Effector memory CD4-positive, alpha-beta T cell (primary cell): ENCODE measurements at regions not wholly inside any gene's neighbourhood (a gene's known extent, or its start where the extent isn't known, plus 50 kb on each side); places are given as distances from the start of the nearest gene placed in this dataset.
"Not testable (repeated sequence)": the region's sequence is repeated elsewhere in the genome, so short reads cannot be mapped to it uniquely, and the experiment has no call there.

Experiments
- DNase-seq, 3 donors: peaks; one replicate each; pipeline ENCODE4 v3.0.0-alpha.2; 2020
- H3K27ac ChIP-seq: 2 replicates; pipeline ENCODE4 v1.7.0; 2013; ENCODE audit warnings: mild to moderate bottlenecking, low read length, moderate library complexity; ENCODE audit not compliant: insufficient read depth, poor library complexity, severe bottlenecking
- H3K27me3 ChIP-seq: replicated peaks from 2 replicates; pipeline ENCODE4 v1.7.0; 2013; ENCODE audit warnings: mild to moderate bottlenecking, low read length; ENCODE audit not compliant: insufficient read depth, control insufficient read depth, poor library complexity, severe bottlenecking
- H3K36me3 ChIP-seq: 2 replicates; pipeline ENCODE4 v1.7.0; 2013; ENCODE audit warnings: mild to moderate bottlenecking, low read length, moderate library complexity; ENCODE audit not compliant: control insufficient read depth, insufficient read depth
- H3K4me1 ChIP-seq: 2 replicates; pipeline ENCODE4 v1.7.0; 2013; ENCODE audit warnings: low read length, mild to moderate bottlenecking; ENCODE audit not compliant: control insufficient read depth, insufficient read depth, poor library complexity, severe bottlenecking
- H3K4me3 ChIP-seq: 2 replicates; pipeline ENCODE4 v1.7.0; 2013; ENCODE audit warnings: low read length, low read depth, mild to moderate bottlenecking; ENCODE audit not compliant: insufficient read depth, poor library complexity, severe bottlenecking
- H3K9me3 ChIP-seq: 2 replicates; pipeline ENCODE4 v1.7.0; 2013; ENCODE audit warnings: mild to moderate bottlenecking, low read length, moderate library complexity; ENCODE audit not compliant: control insufficient read depth

- not testable (repeated sequence) for H3K27me3 ChIP-seq, H3K4me1 ChIP-seq, DNase-seq, H3K36me3 ChIP-seq, H3K9me3 ChIP-seq, H3K4me3 ChIP-seq, H3K27ac ChIP-seq
Measured at GRCh38 chr1:245102149-245102548, 52.6 kb upstream of the KIF26B start.

- H3K4me3 ChIP-seq: no peak overlapping the region
- H3K27me3 ChIP-seq: no peaks in the 10 kb centered on the region
- no peaks in the 10 kb centered on the region for H3K9me3 ChIP-seq
- H3K4me1 ChIP-seq: no peaks in the 10 kb centered on the region
- no peak for DNase-seq
- no peaks in the 10 kb centered on the region for H3K36me3 ChIP-seq
- H3K27ac ChIP-seq: no peak overlapping the region
Measured at GRCh38 chr1:245099401-245099800, 55.4 kb upstream of the KIF26B start.

GRCh38 chr1:245098924-245099323 is 55.9 kb upstream of the KIF26B start:
- no peaks in the 10 kb centered on the region for H3K27me3 ChIP-seq

DNA sequence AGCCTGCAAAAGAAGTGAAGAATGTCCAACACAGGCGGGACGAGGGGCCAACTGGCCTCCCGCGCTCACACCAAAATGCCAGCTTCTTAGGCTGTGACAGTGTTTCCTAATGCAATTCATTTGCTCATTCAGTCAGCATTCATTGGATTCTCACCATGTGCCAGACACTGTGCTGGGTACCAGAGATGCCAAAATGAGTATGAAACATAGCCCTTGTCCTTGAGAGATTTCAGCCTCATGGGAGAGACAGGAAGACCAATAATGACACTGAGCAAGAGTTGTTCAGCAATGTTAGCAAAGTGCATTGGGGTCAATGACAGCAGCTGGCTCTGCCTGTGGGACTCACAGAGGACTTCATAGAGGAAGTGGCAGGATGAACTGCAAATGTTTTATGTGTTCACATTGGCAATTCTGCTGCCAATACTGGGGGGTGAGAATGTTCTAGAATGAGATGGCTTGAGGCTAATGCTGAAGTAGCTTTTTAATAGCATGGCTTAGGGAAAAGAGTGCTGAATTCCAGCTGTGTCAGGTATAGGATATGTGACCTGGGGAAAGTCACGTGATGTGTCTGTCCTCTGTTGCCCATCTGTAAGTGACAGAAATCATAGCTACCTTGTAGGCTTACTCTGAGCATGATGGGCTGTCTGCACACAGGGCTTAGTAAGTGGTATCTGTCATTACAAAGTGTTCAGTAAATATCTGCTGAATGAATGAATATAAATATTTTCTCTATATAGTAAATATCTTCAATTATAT is 58.3 kb upstream of the KIF26B start:
- Histone ChIP-seq H3K27me3 (no peaks in the 10 kb centered on the region), H3K4me1 (no peaks in the 10 kb centered on the region), H3K27ac (no peak overlapping the region), H3K9me3 (no peaks in the 10 kb centered on the region), H3K36me3 (no peaks in the 10 kb centered on the region), H3K4me3 (no peak overlapping the region)
- DNase-seq: no peak

More at GRCh38 chr1:245098924-245099323, 55.9 kb upstream of the KIF26B start:
- H3K9me3 ChIP-seq: no peaks in the 10 kb centered on the region
- H3K36me3 ChIP-seq: no peaks in the 10 kb centered on the region
- no peaks in the 10 kb centered on the region for H3K4me1 ChIP-seq
- no peak for DNase-seq
- H3K4me3 ChIP-seq: no peak overlapping the region
- H3K27ac ChIP-seq: no peak overlapping the region

DNA sequence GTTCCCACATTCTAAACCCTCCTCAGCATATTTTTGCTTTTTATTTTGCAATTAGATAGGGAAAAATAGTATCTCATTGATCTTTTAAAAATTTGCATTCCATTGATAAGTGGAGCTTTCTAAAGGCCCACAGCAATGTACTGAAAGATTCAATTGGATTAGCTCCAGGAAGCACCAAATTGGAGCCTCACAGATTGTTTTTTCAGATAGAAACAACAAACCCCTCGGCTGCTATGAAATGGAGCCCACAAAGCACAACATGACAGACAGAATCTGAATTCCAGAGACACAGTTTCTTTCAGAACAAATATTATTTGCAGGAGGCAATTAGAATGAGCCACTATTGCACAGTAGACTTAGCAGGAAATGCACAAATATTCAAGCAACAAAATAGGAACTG is 58.9 kb upstream of the KIF26B start:
- DNase-seq: no peak
- Histone ChIP-seq H3K27me3 (no peaks in the 10 kb centered on the region), H3K27ac (no peak overlapping the region), H3K4me3 (no peak overlapping the region), H3K4me1 (no peaks in the 10 kb centered on the region), H3K36me3 (no peaks in the 10 kb centered on the region), H3K9me3 (no peaks in the 10 kb centered on the region)

- Histone ChIP-seq H3K4me1 (no peaks in the 10 kb centered on the region), H3K27ac (no peak overlapping the region), H3K4me3 (no peak overlapping the region), H3K36me3 (no peaks in the 10 kb centered on the region), H3K27me3 (no peaks in the 10 kb centered on the region), H3K9me3 (no peaks in the 10 kb centered on the region)
- no peak for DNase-seq
Measured at GRCh38 chr1:245094954-245095353, 59.8 kb upstream of the KIF26B start.

GRCh38 chr1:245094092-245094491 is 60.7 kb upstream of the KIF26B start:
- Histone ChIP-seq H3K4me1 (no peaks in the 10 kb centered on the region), H3K27me3 (no peaks in the 10 kb centered on the region), H3K4me3 (no peak overlapping the region), H3K9me3 (no peaks in the 10 kb centered on the region), H3K36me3 (no peaks in the 10 kb centered on the region), H3K27ac (no peak overlapping the region)
- no peak for DNase-seq

- no peak overlapping the region for H3K27ac ChIP-seq
- no peaks in the 10 kb centered on the region for H3K4me1 ChIP-seq
- no peaks in the 10 kb centered on the region for H3K27me3 ChIP-seq
- H3K9me3 ChIP-seq: no peaks in the 10 kb centered on the region
- H3K36me3 ChIP-seq: no peaks in the 10 kb centered on the region
- DNase-seq: no peak
- H3K4me3 ChIP-seq: no peak overlapping the region
Measured at GRCh38 chr1:245092638-245092976, 62.2 kb upstream of the KIF26B start.

DNA sequence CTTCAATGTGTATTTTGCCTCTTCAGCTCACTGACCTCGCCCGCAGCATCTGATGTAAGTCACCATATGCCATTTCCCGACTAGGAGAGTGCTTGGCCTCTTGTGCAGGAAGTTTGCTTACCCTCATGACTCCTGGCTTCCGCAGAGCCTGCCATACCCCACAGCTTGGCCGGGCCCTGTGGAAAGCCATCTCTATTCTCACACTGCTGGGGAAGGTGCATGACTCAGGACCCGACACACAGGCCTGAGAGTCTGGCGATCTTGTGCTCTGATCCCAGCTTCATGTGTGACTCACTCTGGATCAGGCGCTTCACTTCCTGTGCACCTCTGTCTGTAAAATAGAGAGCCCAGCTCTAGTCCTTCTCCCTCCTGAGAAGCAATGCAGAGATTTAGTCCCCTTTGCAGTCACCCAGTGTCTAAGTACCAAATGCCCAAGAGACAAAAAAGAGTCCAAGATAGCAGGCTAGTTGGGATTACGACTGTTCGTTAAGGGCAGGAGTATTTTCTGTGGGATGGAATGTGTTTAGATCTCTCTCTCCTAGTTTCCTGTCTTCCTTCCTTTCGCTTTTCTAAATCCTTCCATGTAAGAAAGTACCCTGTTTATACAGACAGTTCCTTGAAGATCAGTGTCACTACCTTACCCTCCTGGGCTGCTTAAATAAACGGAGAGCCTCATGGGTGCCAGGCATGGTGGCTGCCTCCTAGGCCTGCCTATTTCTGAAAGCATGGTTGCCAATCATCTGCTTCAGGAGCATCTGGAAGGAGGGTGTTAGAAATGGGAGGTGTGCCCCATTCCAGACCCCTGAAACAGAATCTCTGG is 62.8 kb upstream of the KIF26B start:
- Histone ChIP-seq H3K4me1 (no peaks in the 10 kb centered on the region), H3K9me3 (no peaks in the 10 kb centered on the region), H3K36me3 (no peaks in the 10 kb centered on the region), H3K27me3 (no peaks in the 10 kb centered on the region), H3K4me3 (no peak overlapping the region), H3K27ac (no peak overlapping the region)
- no peak for DNase-seq

DNA sequence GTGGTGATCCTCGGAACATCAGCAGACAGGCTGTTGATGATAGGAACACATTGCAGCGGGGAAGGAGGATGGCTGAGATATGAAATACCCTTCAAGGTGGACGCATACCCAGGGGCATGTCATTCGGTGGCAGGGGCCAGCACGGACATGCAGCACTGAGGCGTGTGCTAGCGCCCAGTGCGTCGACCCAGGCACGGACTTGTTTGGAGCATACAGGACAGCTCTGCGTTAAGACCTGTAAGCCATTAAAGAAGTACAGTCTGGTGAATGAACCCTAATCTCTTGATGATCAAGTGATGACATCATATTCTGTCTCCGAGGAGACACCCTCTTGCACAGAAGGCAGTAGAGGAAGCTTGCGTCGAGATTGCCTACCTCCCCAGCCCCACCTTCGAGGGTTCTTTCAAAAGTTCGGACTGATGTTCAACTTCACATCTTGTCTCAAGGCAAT is 63.6 kb upstream of the KIF26B start:
- Histone ChIP-seq H3K27me3 (no peaks in the 10 kb centered on the region), H3K36me3 (no peaks in the 10 kb centered on the region), H3K9me3 (no peaks in the 10 kb centered on the region), H3K4me1 (no peaks in the 10 kb centered on the region), H3K27ac (no peak overlapping the region), H3K4me3 (no peak overlapping the region)
- no peak for DNase-seq
